ENCODE measurements at regions not wholly inside any gene's neighbourhood (a gene's known extent, or its start where the extent isn't known, plus 50 kb on each side); places are given as distances from the start of the nearest gene placed in this dataset.

DNA sequence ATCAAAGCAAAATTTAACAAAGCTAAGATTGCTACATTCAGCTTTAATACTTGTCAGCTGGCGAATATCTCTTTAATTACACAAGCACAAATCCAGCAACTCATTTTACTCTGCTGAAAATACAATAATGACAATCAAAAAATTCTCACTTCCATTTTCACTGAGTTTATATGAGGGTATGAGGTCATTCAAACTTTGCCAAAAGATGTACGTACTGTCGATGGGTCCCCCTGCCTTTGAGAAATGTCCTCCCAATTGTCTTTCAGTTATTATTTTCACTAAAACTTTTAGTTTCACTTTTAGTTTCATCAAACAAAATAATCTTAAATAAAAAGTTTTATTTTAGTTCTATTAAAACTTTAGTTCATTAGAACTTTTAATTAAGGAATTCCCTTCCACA lies 159.5 kb upstream of the WDR11 start:
- ChIA-PET CTCF (no interaction called here), POLR2A (no interaction called here)
- 36% methylated on average over 3 of the region's 3 CpGs for WGBS (ENCODE audit: missing lambda C conversion rate)
- ATAC-seq (no peak), DNase-seq (ENCODE audit: low read depth in 1 of 2, low spot score in 1 of 2) (no peak), FAIRE-seq (no peak)
- no peak overlapping the region for H3K4me3 ChIP-seq
- H3K4me2 ChIP-seq = peak overlapping the region; percentile 53
- TF ChIP-seq, protein P1, sequence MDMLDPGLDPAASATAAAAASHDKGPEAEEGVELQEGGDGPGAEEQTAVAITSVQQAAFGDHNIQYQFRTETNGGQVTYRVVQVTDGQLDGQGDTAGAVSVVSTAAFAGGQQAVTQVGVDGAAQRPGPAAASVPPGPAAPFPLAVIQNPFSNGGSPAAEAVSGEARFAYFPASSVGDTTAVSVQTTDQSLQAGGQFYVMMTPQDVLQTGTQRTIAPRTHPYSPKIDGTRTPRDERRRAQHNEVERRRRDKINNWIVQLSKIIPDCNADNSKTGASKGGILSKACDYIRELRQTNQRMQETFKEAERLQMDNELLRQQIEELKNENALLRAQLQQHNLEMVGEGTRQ (IDR thresholded peaks at IDR 0.05) = no peak
- no peak for TF ChIP-seq ZFP36 (IDR thresholded peaks at IDR 0.05; ENCODE audit: borderline replicate concordance, partially characterized antibody)
- H3K9me3 ChIP-seq = no peaks in the 10 kb centered on the region
- no peak overlapping the region for H3K27ac ChIP-seq
- H3K4me1 ChIP-seq = no peaks in the 10 kb centered on the region

- DNase-seq (ENCODE audit: low read depth in 1 of 2, low spot score in 1 of 2) (no peak), FAIRE-seq (no peak), ATAC-seq (no peak)
- H3K4me3 ChIP-seq = no peak overlapping the region
- H3K9me3 ChIP-seq = no peaks in the 10 kb centered on the region; the same call in 2 of the 3 replicates
- no peak overlapping the region for H3K4me2 ChIP-seq
- POLR2A ChIA-PET = no interaction called here
- WGBS (ENCODE audit: missing lambda C conversion rate) = 0% methylated on average over 2 of the region's 2 CpGs
- H3K4me1 ChIP-seq = no peaks in the 10 kb centered on the region
- TF ChIP-seq HOXA7 (CRISPR knock-in tag; IDR thresholded peaks at IDR 0.05) = no peak
- no peak for TF ChIP-seq FOXS1 (CRISPR knock-in tag; IDR thresholded peaks at IDR 0.05)
- no peak for TF ChIP-seq RAD21 (conservative IDR thresholded peaks at IDR 0.05 in 1 of 2, IDR thresholded peaks at IDR 0.05 in 1 of 2)
- no peak for TF ChIP-seq EHF (CRISPR knock-in tag; IDR thresholded peaks at IDR 0.05)
- TF ChIP-seq CTCF (IDR thresholded peaks at IDR 0.05) = no peak
- TF ChIP-seq NR3C1 (IDR thresholded peaks at IDR 0.05) = no peak
- no peak for TF ChIP-seq KDM5A (IDR thresholded peaks at IDR 0.05)
- TF ChIP-seq, protein P2, sequence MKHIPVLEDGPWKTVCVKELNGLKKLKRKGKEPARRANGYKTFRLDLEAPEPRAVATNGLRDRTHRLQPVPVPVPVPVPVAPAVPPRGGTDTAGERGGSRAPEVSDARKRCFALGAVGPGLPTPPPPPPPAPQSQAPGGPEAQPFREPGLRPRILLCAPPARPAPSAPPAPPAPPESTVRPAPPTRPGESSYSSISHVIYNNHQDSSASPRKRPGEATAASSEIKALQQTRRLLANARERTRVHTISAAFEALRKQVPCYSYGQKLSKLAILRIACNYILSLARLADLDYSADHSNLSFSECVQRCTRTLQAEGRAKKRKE (CRISPR knock-in tag; IDR thresholded peaks at IDR 0.05; ENCODE audit: low read depth) = no peak
- no peak for TF ChIP-seq HOXB5 (CRISPR knock-in tag; IDR thresholded peaks at IDR 0.05)
- no peak for TF ChIP-seq TFCP2L1 (CRISPR knock-in tag; IDR thresholded peaks at IDR 0.05)
- no peak for TF ChIP-seq RARB (CRISPR knock-in tag; IDR thresholded peaks at IDR 0.05)
- no peak for TF ChIP-seq CHD4 (IDR thresholded peaks at IDR 0.05; ENCODE audit: borderline replicate concordance)
- TF ChIP-seq, protein P3, sequence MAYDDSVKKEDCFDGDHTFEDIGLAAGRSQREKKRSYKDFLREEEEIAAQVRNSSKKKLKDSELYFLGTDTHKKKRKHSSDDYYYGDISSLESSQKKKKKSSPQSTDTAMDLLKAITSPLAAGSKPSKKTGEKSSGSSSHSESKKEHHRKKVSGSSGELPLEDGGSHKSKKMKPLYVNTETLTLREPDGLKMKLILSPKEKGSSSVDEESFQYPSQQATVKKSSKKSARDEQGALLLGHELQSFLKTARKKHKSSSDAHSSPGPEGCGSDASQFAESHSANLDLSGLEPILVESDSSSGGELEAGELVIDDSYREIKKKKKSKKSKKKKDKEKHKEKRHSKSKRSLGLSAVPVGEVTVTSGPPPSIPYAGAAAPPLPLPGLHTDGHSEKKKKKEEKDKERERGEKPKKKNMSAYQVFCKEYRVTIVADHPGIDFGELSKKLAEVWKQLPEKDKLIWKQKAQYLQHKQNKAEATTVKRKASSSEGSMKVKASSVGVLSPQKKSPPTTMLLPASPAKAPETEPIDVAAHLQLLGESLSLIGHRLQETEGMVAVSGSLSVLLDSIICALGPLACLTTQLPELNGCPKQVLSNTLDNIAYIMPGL (CRISPR knock-in tag; IDR thresholded peaks at IDR 0.05; ENCODE audit: borderline replicate concordance) = no peak
- TF ChIP-seq REST (IDR thresholded peaks at IDR 0.05) = no peak
- no peak for TF ChIP-seq ZFP36 (IDR thresholded peaks at IDR 0.05; ENCODE audit: borderline replicate concordance, partially characterized antibody)
- no peak for TF ChIP-seq CHD2 (IDR thresholded peaks at IDR 0.05; ENCODE audit: low read length, partially characterized antibody)
- TF ChIP-seq KDM1A (IDR thresholded peaks at IDR 0.05; ENCODE audit: low read depth) = no peak
- no peak for TF ChIP-seq TP53 (CRISPR knock-in tag; IDR thresholded peaks at IDR 0.05)
- TF ChIP-seq HDAC2 (IDR thresholded peaks at IDR 0.05) = no peak
- no peak for TF ChIP-seq CBX8 (IDR thresholded peaks at IDR 0.05)
- CTCF ChIA-PET = no interaction called here
- H3K27ac ChIP-seq = no peak overlapping the region
Measured at GRCh38 chr10:120700426-120700825, 150.7 kb upstream of the WDR11 start.
